Endothelial cell (in vitro differentiated cells): ENCODE measurements at regions not wholly inside any gene's neighbourhood (a gene's known extent, or its start where the extent isn't known, plus 50 kb on each side); places are given as distances from the start of the nearest gene placed in this dataset.

Experiments
- DNase-seq: peaks from one replicate; pipeline ENCODE4 v3.0.0; 2021; ENCODE audit warnings: low spot score
- H3K27ac Mint-ChIP-seq: one replicate; pipeline ENCODE4 v1.8.0; 2021; ENCODE audit warnings: mixed read lengths, inconsistent platforms; ENCODE audit not compliant: unreplicated experiment
- H3K27me3 Mint-ChIP-seq: one replicate; pipeline ENCODE4 v1.8.0; 2021; ENCODE audit warnings: mild to moderate bottlenecking, moderate library complexity, mixed read lengths, inconsistent platforms; ENCODE audit not compliant: unreplicated experiment
- H3K36me3 Mint-ChIP-seq: one replicate; pipeline ENCODE4 v1.8.0; 2021; ENCODE audit warnings: mild to moderate bottlenecking, low read depth, mixed read lengths, inconsistent platforms; ENCODE audit not compliant: unreplicated experiment
- H3K4me1 Mint-ChIP-seq: one replicate; pipeline ENCODE4 v1.8.0; 2021; ENCODE audit warnings: mild to moderate bottlenecking, mixed read lengths, inconsistent platforms; ENCODE audit not compliant: unreplicated experiment
- H3K4me3 Mint-ChIP-seq: one replicate; pipeline ENCODE4 v1.8.0; 2021; ENCODE audit warnings: mild to moderate bottlenecking, mixed read lengths, inconsistent platforms; ENCODE audit not compliant: unreplicated experiment
- H3K9me3 Mint-ChIP-seq: one replicate; pipeline ENCODE4 v1.8.0; 2021; ENCODE audit warnings: mixed read lengths, inconsistent platforms; ENCODE audit not compliant: unreplicated experiment
- CTCF ChIP-seq: fragments of 200-600 bp; sonication (generic); IDR thresholded peaks from one replicate; pipeline ENCODE4 v1.5.0; 2021; ENCODE audit warnings: antibody characterized with exemption; ENCODE audit not compliant: unreplicated experiment

DNA sequence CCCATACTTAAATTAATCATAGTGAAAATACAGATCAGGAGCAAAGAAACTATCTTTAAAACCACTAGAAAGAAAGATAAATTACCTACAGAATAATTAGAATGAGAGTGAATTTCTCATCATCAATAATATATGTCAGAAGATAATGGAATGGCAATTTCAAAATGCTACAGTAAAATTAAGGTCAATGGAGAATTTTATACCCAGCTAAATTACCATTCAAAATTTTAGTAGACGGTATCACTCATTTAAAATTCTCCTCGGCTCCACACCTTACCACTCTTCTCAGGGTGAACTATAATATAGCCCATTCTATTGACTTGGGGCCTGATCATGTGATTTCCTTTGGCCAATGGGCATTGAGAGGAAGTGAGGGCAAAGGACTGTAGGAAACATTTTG, 192.5 kb upstream of the TCERG1L start:
- Mint-ChIP-seq H3K27ac (no peak overlapping the region), H3K4me3 (no peak overlapping the region), H3K27me3 (peaks cover 4% of the 10 kb centered on the region), H3K36me3 (peaks cover 4% of the 10 kb centered on the region), H3K4me1 (no peaks in the 10 kb centered on the region), H3K9me3 (peaks cover 37% of the 10 kb centered on the region)
- DNase-seq: no peak
- no peak for TF ChIP-seq CTCF

GRCh38 chr10:131511391-131511790, 199.9 kb upstream of the TCERG1L start:
- Mint-ChIP-seq H3K27me3 (peaks cover 4% of the 10 kb centered on the region), H3K9me3 (peaks cover 15% of the 10 kb centered on the region), H3K36me3 (peaks cover under 1% of the 10 kb centered on the region), H3K4me3 (no peak overlapping the region), H3K27ac (no peak overlapping the region), H3K4me1 (no peaks in the 10 kb centered on the region)
- DNase-seq: no peak
- TF ChIP-seq CTCF: no peak

GRCh38 chr10:131512852-131513251, 201.3 kb upstream of the TCERG1L start:
- peaks cover 12% of the 10 kb centered on the region for H3K36me3 Mint-ChIP-seq
- no peak overlapping the region for H3K27ac Mint-ChIP-seq
- no peak for DNase-seq
- H3K9me3 Mint-ChIP-seq: peaks cover 29% of the 10 kb centered on the region
- H3K4me3 Mint-ChIP-seq: no peak overlapping the region
- H3K4me1 Mint-ChIP-seq: no peaks in the 10 kb centered on the region
- H3K27me3 Mint-ChIP-seq: peaks cover 4% of the 10 kb centered on the region
- no peak for TF ChIP-seq CTCF

DNA sequence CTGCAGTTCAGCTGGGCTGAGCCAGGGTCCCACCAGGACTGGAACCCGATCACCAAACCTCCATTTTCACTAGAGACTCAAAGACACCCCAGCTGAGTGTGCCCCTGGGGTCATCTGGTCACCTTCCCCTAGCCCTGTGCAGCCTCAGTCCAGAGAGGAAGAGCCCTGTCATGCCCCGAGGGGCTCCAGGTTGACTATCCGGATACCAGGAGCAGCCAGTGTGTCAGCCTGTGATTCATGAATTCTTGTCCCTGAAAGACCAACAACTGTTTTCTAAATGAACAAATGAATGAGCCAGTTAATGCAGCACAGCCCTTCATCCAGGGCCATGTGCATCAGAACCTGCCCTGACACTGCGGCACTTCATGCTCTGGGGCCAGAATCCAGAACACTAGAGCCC, 201.9 kb upstream of the TCERG1L start:
- Mint-ChIP-seq H3K36me3 (peaks cover 12% of the 10 kb centered on the region), H3K4me3 (no peak overlapping the region), H3K27ac (no peak overlapping the region), H3K4me1 (no peaks in the 10 kb centered on the region), H3K9me3 (peaks cover 29% of the 10 kb centered on the region), H3K27me3 (peaks cover 8% of the 10 kb centered on the region)
- no peak for TF ChIP-seq CTCF
- no peak for DNase-seq

DNA sequence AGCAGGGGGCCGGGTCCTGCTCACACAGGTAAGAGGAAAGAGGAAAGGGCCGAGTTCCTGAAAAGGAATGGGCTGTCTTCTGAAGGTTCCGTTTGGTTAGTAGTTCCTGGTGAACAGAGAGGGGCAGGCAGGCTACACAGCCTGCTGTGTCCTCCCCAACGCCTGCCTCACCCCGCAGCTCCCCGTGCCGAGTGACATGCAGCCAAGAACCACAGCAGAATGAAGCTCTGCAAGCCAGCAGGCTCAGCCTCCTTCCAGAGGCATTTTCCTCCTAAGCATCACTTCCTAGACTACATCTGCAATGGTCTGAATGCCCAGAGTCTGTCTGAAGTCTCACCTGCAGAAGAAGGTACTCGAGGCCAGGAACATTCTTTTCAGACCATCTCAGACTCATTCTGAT, 202.4 kb upstream of the TCERG1L start:
- Mint-ChIP-seq H3K9me3 (peaks cover 30% of the 10 kb centered on the region), H3K4me1 (no peaks in the 10 kb centered on the region), H3K27me3 (peaks cover 8% of the 10 kb centered on the region), H3K36me3 (peaks cover 12% of the 10 kb centered on the region), H3K4me3 (no peak overlapping the region), H3K27ac (no peak overlapping the region)
- DNase-seq: no peak
- TF ChIP-seq CTCF: no peak
